GM12878 (cell line): ENCODE measurements at regions not wholly inside any gene's neighbourhood (a gene's known extent, or its start where the extent isn't known, plus 50 kb on each side); places are given as distances from the start of the nearest gene placed in this dataset.

Experiments
- CEBPB ChIP-seq, 2 experiments: fragments of 150-350 bp in 1 of 2; IDR thresholded peaks; 2 replicates each; pipeline ENCODE4 v1.6.1; 2012 to 2014; ENCODE audit warnings: low read depth in 2 of 2, low read length in 2 of 2, borderline replicate concordance in 1 of 2, inconsistent platforms in 1 of 2
- ESRRA ChIP-seq: IDR thresholded peaks from 2 replicates; pipeline ENCODE4 v1.6.1; 2012; ENCODE audit warnings: mild to moderate bottlenecking, low read length, improper control_type of control experiment
- FOXM1 ChIP-seq: IDR thresholded peaks from 2 replicates; pipeline ENCODE4 v1.6.1; 2012; ENCODE audit warnings: low read depth, mild to moderate bottlenecking, inconsistent platforms, low read length, moderate library complexity
- HDGF ChIP-seq: fragments of 450-650 bp; IDR thresholded peaks from 2 replicates; pipeline ENCODE4 v1.6.1; 2016; ENCODE audit warnings: antibody characterized with exemption
- POLR2A ChIP-seq: IDR thresholded peaks from 2 replicates; pipeline ENCODE4 v1.6.1; 2011; ENCODE audit warnings: low read depth, mild to moderate bottlenecking, low read length
- SMAD1 ChIP-seq: fragments of 450-650 bp; IDR thresholded peaks from 2 replicates; pipeline ENCODE4 v1.6.1; 2018; ENCODE audit warnings: mild to moderate bottlenecking, low read depth; ENCODE audit not compliant: partially characterized antibody
- SMARCA5 ChIP-seq: fragments of 450-650 bp; IDR thresholded peaks from 2 replicates; pipeline ENCODE4 v1.6.1; 2017; ENCODE audit warnings: mild to moderate bottlenecking
- ZNF622 ChIP-seq: fragments of 450-650 bp; IDR thresholded peaks from 2 replicates; pipeline ENCODE4 v1.6.1; 2017; ENCODE audit warnings: mild to moderate bottlenecking, inconsistent platforms
- TF ChIP-seq, protein P1 (sequence below), 3 experiments: IDR thresholded peaks in 2 of 3; conservative IDR thresholded peaks in 1 of 3; 2 replicates each; pipeline ENCODE4 v1.5.1; 2011; ENCODE audit warnings: low read depth in 3 of 3, low read length in 3 of 3, mild to moderate bottlenecking in 3 of 3, control low read depth in 2 of 3, moderate library complexity in 2 of 3, inconsistent platforms in 1 of 3, mixed read lengths in 1 of 3; ENCODE audit not compliant: control insufficient read depth in 2 of 3, insufficient read depth in 1 of 3; ENCODE audit errors: extremely low read depth in 1 of 3
- TF ChIP-seq, protein P2 (sequence below): fragments of 450-650 bp; conservative IDR thresholded peaks from 2 replicates; pipeline ENCODE4 v1.6.1; 2017; ENCODE audit warnings: mild to moderate bottlenecking, moderate library complexity
- TF ChIP-seq, protein P3 (sequence below): IDR thresholded peaks from 2 replicates; pipeline ENCODE4 v1.6.1; 2012; ENCODE audit warnings: low read depth, low read length, improper control_type of control experiment

DNA sequence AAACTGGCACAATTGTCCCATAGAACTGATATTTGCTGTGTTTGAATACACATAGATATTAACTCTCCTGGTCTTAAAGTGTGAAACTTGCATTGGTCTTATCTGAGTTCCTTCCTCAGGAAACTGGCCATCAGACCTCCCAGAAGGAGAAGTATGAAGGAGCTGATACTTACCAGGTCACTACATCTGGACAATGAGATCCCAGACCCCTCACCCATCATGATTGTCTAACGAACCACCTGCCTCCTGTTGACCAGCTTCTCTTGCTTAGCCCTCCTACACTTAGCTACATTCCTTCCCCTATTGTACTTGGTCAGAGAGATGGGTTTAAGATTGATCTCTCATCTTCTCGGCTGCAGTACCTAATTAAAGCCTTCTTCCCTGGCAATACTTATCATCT lies 413.3 kb downstream of the KCTD12 start (continued):
- TF ChIP-seq, protein P1, sequence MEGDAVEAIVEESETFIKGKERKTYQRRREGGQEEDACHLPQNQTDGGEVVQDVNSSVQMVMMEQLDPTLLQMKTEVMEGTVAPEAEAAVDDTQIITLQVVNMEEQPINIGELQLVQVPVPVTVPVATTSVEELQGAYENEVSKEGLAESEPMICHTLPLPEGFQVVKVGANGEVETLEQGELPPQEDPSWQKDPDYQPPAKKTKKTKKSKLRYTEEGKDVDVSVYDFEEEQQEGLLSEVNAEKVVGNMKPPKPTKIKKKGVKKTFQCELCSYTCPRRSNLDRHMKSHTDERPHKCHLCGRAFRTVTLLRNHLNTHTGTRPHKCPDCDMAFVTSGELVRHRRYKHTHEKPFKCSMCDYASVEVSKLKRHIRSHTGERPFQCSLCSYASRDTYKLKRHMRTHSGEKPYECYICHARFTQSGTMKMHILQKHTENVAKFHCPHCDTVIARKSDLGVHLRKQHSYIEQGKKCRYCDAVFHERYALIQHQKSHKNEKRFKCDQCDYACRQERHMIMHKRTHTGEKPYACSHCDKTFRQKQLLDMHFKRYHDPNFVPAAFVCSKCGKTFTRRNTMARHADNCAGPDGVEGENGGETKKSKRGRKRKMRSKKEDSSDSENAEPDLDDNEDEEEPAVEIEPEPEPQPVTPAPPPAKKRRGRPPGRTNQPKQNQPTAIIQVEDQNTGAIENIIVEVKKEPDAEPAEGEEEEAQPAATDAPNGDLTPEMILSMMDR (IDR thresholded peaks at IDR 0.05 in 2 of 3, conservative IDR thresholded peaks at IDR 0.05 in 1 of 3; ENCODE audit: control insufficient read depth in 2 of 3, extremely low read depth in 1 of 3, insufficient read depth in 1 of 3, low read depth in 3 of 3, low read length in 3 of 3), result no peak
- TF ChIP-seq CEBPB (IDR thresholded peaks at IDR 0.05; ENCODE audit: borderline replicate concordance in 1 of 2, low read depth in 2 of 2, low read length in 2 of 2) (no peak), FOXM1 (no peak), SMARCA5 (no peak), HDGF (no peak), SMAD1 (no peak), ESRRA (no peak), POLR2A (no peak), ZNF622 (no peak)
- TF ChIP-seq, protein P2, sequence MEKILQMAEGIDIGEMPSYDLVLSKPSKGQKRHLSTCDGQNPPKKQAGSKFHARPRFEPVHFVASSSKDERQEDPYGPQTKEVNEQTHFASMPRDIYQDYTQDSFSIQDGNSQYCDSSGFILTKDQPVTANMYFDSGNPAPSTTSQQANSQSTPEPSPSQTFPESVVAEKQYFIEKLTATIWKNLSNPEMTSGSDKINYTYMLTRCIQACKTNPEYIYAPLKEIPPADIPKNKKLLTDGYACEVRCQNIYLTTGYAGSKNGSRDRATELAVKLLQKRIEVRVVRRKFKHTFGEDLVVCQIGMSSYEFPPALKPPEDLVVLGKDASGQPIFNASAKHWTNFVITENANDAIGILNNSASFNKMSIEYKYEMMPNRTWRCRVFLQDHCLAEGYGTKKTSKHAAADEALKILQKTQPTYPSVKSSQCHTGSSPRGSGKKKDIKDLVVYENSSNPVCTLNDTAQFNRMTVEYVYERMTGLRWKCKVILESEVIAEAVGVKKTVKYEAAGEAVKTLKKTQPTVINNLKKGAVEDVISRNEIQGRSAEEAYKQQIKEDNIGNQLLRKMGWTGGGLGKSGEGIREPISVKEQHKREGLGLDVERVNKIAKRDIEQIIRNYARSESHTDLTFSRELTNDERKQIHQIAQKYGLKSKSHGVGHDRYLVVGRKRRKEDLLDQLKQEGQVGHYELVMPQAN, result no peak
- TF ChIP-seq, protein P3, sequence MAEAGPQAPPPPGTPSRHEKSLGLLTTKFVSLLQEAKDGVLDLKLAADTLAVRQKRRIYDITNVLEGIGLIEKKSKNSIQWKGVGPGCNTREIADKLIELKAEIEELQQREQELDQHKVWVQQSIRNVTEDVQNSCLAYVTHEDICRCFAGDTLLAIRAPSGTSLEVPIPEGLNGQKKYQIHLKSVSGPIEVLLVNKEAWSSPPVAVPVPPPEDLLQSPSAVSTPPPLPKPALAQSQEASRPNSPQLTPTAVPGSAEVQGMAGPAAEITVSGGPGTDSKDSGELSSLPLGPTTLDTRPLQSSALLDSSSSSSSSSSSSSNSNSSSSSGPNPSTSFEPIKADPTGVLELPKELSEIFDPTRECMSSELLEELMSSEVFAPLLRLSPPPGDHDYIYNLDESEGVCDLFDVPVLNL, result no peak
